ENCODE measurements at regions not wholly inside any gene's neighbourhood (a gene's known extent, or its start where the extent isn't known, plus 50 kb on each side); places are given as distances from the start of the nearest gene placed in this dataset.

DNA sequence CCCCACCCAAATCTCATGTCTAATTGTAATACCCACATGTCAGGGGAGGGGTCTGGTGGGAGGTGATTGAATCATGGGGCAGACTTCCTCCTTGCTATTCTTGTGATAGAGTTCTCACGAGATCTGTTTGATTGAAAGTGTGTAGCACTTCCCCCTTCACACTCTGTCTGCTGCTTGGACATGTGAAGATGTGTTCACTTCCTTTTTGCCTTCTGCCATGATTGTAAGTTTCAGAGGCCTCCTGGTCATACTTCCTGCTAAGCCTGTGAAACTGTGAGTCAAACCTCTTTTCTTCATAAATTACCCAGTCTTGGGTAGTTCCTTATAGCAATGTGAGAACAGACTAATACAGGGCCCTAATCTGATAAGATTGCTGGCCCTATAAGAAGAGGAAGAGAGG is 1514.8 kb downstream of the RPA4 start:
- TF ChIP-seq, protein P1, sequence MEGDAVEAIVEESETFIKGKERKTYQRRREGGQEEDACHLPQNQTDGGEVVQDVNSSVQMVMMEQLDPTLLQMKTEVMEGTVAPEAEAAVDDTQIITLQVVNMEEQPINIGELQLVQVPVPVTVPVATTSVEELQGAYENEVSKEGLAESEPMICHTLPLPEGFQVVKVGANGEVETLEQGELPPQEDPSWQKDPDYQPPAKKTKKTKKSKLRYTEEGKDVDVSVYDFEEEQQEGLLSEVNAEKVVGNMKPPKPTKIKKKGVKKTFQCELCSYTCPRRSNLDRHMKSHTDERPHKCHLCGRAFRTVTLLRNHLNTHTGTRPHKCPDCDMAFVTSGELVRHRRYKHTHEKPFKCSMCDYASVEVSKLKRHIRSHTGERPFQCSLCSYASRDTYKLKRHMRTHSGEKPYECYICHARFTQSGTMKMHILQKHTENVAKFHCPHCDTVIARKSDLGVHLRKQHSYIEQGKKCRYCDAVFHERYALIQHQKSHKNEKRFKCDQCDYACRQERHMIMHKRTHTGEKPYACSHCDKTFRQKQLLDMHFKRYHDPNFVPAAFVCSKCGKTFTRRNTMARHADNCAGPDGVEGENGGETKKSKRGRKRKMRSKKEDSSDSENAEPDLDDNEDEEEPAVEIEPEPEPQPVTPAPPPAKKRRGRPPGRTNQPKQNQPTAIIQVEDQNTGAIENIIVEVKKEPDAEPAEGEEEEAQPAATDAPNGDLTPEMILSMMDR (IDR thresholded peaks at IDR 0.05), result no peak
- no peak for TF ChIP-seq POLR2A (IDR thresholded peaks at IDR 0.05)
